Tibial nerve (tissue), 4 donors: ENCODE measurements at regions not wholly inside any gene's neighbourhood (a gene's known extent, or its start where the extent isn't known, plus 50 kb on each side); places are given as distances from the start of the nearest gene placed in this dataset.

Source experiments
- DNase-seq, 2 donors: peaks; one replicate each; pipeline ENCODE4 v3.0.0-alpha.2; 2019; ENCODE audit warnings: low spot score in 2 of 2
- H3K27ac ChIP-seq, 4 donors: fragments of 200-600 bp; sonication (generic) in 3 of 4; one replicate each; pipeline ENCODE4 v1.5.1; 2017 to 2019; ENCODE audit warnings: mild to moderate bottlenecking in 1 of 4
- H3K27me3 ChIP-seq, 2 donors: fragments of 200-600 bp; sonication (generic) in 1 of 2; one replicate each; pipeline versions ENCODE4 v1.5.1 to v1.6.0; 2017 to 2019
- H3K36me3 ChIP-seq, 3 donors: fragments of 200-600 bp; sonication (generic); one replicate each; pipeline ENCODE4 v1.5.1; 2018 to 2019
- H3K4me1 ChIP-seq, 4 donors: fragments of 200-600 bp; sonication (generic) in 3 of 4; one replicate each; pipeline ENCODE4 v1.5.1; 2017 to 2019
- H3K4me3 ChIP-seq, 4 donors: fragments of 200-600 bp; sonication (generic) in 3 of 4; one replicate each; pipeline ENCODE4 v1.5.1; 2017 to 2019; ENCODE audit warnings: mild to moderate bottlenecking in 1 of 4, moderate library complexity in 1 of 4
- H3K9me3 ChIP-seq, 4 donors: fragments of 200-600 bp; sonication (generic) in 3 of 4; one replicate each; pipeline ENCODE4 v1.5.1; 2017 to 2019
- EP300 ChIP-seq, 2 donors: sonication (generic); formaldehyde crosslinking; IDR thresholded peaks; one replicate each; pipeline ENCODE4 v1.6.1; 2017; ENCODE audit warnings: antibody characterized with exemption in 2 of 2, mild to moderate bottlenecking in 1 of 2
- POLR2A ChIP-seq, 2 donors: fragments of 450-650 bp; IDR thresholded peaks; one replicate each; pipeline ENCODE4 v1.6.1; 2017; ENCODE audit warnings: antibody characterized with exemption in 2 of 2, mild to moderate bottlenecking in 2 of 2, moderate library complexity in 2 of 2
- WGBS, 2 donors: methylation state at CpG; one replicate each; pipeline ENCODE4 v1.1.5; 2018; 5-methylcytosine and 5-hydroxymethylcytosine counted together
- TF ChIP-seq, protein P1 (sequence below), 5 experiments: fragments of 200-600 bp in 3 of 5; fragments of 450-650 bp in 2 of 5; sonication (generic) in 3 of 5; IDR thresholded peaks; one replicate each; pipeline ENCODE4 v1.5.1; 2016 to 2019; ENCODE audit warnings: antibody characterized with exemption in 5 of 5, mild to moderate bottlenecking in 3 of 5, moderate library complexity in 2 of 5

DNA sequence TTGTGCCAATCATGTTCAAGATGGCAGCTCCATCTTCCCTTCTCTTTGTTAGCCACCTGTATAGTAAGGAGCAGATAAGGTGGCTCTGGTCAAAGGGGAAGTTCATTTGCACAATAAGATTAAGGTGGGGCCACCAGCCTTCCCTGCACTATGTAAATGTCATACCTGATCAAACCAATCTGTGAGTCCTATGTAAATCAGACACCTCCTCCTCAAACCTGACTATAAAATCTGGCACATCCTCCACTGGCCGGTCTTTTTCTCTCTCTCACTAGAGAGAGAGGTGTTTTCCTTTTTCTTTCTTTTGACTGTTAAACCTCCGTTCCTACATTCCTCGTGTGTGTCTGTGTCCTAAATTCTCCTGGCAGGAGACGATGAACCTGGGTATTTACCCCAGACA, 572.5 kb upstream of the AADAT start:
- H3K27ac ChIP-seq, result no peak overlapping the region
- H3K4me1 ChIP-seq, result no peaks in the 10 kb centered on the region
- no peaks in the 10 kb centered on the region for H3K27me3 ChIP-seq
- H3K9me3 ChIP-seq, result no peaks in the 10 kb centered on the region
- H3K36me3 ChIP-seq, result no peaks in the 10 kb centered on the region
- TF ChIP-seq EP300 (IDR thresholded peaks at IDR 0.05) (no peak), POLR2A (IDR thresholded peaks at IDR 0.05) (no peak)
- TF ChIP-seq, protein P1, sequence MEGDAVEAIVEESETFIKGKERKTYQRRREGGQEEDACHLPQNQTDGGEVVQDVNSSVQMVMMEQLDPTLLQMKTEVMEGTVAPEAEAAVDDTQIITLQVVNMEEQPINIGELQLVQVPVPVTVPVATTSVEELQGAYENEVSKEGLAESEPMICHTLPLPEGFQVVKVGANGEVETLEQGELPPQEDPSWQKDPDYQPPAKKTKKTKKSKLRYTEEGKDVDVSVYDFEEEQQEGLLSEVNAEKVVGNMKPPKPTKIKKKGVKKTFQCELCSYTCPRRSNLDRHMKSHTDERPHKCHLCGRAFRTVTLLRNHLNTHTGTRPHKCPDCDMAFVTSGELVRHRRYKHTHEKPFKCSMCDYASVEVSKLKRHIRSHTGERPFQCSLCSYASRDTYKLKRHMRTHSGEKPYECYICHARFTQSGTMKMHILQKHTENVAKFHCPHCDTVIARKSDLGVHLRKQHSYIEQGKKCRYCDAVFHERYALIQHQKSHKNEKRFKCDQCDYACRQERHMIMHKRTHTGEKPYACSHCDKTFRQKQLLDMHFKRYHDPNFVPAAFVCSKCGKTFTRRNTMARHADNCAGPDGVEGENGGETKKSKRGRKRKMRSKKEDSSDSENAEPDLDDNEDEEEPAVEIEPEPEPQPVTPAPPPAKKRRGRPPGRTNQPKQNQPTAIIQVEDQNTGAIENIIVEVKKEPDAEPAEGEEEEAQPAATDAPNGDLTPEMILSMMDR (IDR thresholded peaks at IDR 0.05), result no peak
- no peak for DNase-seq
- H3K4me3 ChIP-seq, result no peak overlapping the region
- whole genome bisulfite sequencing, 2 donors, result 51 to 59% methylated on average over 4 of the region's 4 CpGs

DNA sequence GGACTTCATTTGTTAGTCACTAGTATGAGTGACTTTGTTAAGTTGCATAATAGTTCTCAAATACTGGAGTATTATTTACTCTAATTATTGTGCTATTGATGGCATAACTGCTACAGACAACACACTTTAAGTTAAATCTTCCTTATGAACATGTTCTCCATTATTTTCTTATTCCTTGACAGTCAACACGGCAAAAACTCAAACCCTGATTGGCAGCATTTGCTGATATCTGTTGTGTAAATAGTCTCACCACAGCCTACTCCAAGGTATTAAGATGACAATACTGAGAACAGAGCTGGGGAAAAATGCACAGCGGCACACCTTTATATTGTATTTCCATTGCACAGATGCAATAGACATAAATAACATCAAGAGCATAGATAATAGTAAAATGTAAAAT, 568.0 kb upstream of the AADAT start:
- H3K4me1 ChIP-seq, result no peaks in the 10 kb centered on the region
- 91% methylated on average over 2 of the region's 2 CpGs for WGBS, 2 donors
- no peak for DNase-seq
- H3K4me3 ChIP-seq, result no peak overlapping the region
- H3K27ac ChIP-seq, result no peak overlapping the region
- H3K36me3 ChIP-seq, result no peaks in the 10 kb centered on the region
- H3K9me3 ChIP-seq, result no peaks in the 10 kb centered on the region
- no peaks in the 10 kb centered on the region for H3K27me3 ChIP-seq
- no peak for TF ChIP-seq EP300 (IDR thresholded peaks at IDR 0.05)
- TF ChIP-seq POLR2A (IDR thresholded peaks at IDR 0.05), result no peak
- TF ChIP-seq, protein P1 (IDR thresholded peaks at IDR 0.05), result no peak

DNA sequence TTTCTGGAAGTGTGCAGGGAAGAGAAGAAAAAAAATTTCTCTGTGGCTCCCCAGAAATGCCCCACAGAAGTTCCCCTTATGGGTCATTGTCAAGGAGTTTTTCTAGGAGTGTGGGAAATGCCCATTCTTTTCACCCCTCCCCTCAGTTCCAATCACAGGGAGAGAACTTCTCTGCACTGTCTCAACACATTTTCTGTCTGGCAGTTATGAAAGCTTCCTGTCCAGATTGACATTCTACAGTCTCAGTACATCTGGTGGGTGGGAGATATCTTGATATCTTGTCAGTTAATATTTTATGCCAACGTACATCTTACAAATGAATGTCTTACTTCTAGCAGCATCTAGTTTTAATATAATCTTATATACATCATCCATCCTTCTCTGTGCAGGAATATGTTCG, 566.8 kb upstream of the AADAT start:
- Histone ChIP-seq H3K4me3 (no peak overlapping the region), H3K27ac (no peak overlapping the region), H3K36me3 (no peaks in the 10 kb centered on the region), H3K9me3 (no peaks in the 10 kb centered on the region), H3K4me1 (no peaks in the 10 kb centered on the region), H3K27me3 (no peaks in the 10 kb centered on the region)
- WGBS, 2 donors, result 69 to 81% methylated on average over 2 of the region's 2 CpGs
- TF ChIP-seq EP300 (IDR thresholded peaks at IDR 0.05) (no peak), POLR2A (IDR thresholded peaks at IDR 0.05) (no peak)
- TF ChIP-seq, protein P1 (IDR thresholded peaks at IDR 0.05), result no peak
- no peak for DNase-seq

DNA sequence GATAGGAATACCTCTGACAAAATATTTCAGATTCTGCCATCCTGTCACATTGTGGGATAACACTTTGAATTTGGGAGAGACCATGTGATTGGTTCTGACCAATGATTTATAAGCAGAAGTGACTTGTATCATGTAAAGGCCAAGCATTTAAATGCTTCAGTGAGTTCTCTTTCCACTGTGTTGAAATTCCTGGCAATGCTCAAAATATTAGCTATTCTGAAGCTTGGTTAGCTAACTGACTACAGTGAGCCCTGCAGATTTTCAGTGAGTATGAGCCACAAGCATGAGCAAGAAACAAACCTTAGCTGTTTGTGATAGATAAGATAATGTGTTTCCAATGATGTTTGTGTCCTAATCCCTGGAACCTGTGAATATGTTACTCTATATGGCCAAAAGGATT, 562.8 kb upstream of the AADAT start:
- H3K27me3 ChIP-seq, result no peaks in the 10 kb centered on the region
- H3K27ac ChIP-seq, result no peak overlapping the region
- no peak for DNase-seq
- H3K36me3 ChIP-seq, result no peaks in the 10 kb centered on the region
- no peaks in the 10 kb centered on the region for H3K9me3 ChIP-seq
- no peak overlapping the region for H3K4me3 ChIP-seq
- H3K4me1 ChIP-seq, result no peaks in the 10 kb centered on the region
- TF ChIP-seq, protein P1 (IDR thresholded peaks at IDR 0.05), result no peak
- no peak for TF ChIP-seq EP300 (IDR thresholded peaks at IDR 0.05)
- TF ChIP-seq POLR2A (IDR thresholded peaks at IDR 0.05), result no peak

DNA sequence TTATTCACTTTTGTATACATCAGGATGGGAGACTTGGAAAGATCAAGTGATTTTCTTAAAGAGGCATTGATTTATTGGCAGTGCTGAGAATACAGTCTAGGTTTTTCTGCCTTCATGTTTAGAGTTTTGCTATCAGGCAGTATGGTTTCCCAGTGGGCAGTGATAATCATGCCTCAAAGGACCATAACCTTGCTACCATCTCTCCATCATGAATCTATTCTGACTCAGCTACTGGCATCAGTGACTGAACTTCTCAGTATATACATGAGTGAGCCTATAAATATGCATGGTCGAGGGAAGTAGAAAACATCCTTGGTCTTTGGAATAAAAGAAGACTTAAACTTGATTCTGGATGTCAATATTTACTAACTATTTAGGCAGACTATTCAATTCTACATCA, 562.0 kb upstream of the AADAT start:
- no peak for TF ChIP-seq EP300 (IDR thresholded peaks at IDR 0.05)
- TF ChIP-seq, protein P1 (IDR thresholded peaks at IDR 0.05), result no peak
- no peak for DNase-seq
- H3K27me3 ChIP-seq, result no peaks in the 10 kb centered on the region
- H3K27ac ChIP-seq, result no peak overlapping the region
- H3K4me3 ChIP-seq, result no peak overlapping the region
- no peaks in the 10 kb centered on the region for H3K4me1 ChIP-seq
- WGBS, 2 donors, result 68 to 89% methylated on average over 1 of the region's 1 CpG
- no peaks in the 10 kb centered on the region for H3K36me3 ChIP-seq
- H3K9me3 ChIP-seq, result no peaks in the 10 kb centered on the region
